Gastrocnemius medialis (tissue), 4 donors: ENCODE measurements at regions not wholly inside any gene's neighbourhood (a gene's known extent, or its start where the extent isn't known, plus 50 kb on each side); places are given as distances from the start of the nearest gene placed in this dataset.

Experiments used
- ATAC-seq, 2 donors: fragments of 150-250 bp; one replicate each; pipeline ENCODE4 v1.9.1; 2016
- DNase-seq, 2 donors: peaks; one replicate each; pipeline ENCODE4 v3.0.0-alpha.2; 2019
- H3K27ac ChIP-seq, 4 donors: fragments of 200-600 bp; sonication (generic); 1 replicate in 1 of 4; 2 replicates in 3 of 4; pipeline ENCODE4 v1.5.1; 2016 to 2018; ENCODE audit warnings: mild to moderate bottlenecking in 2 of 4, moderate library complexity in 1 of 4
- H3K27me3 ChIP-seq, 3 donors: fragments of 200-600 bp; sonication (generic) in 2 of 3; 1 replicate in 1 of 3; 2 replicates in 2 of 3; pipeline versions ENCODE4 v1.5.1 to v1.6.0; 2016 to 2019; ENCODE audit warnings: mild to moderate bottlenecking in 1 of 3, moderate library complexity in 1 of 3
- H3K36me3 ChIP-seq, 2 donors: fragments of 200-600 bp; sonication (generic) in 1 of 2; one replicate each; pipeline ENCODE4 v1.5.1; 2017 to 2018
- H3K4me1 ChIP-seq, 2 donors: fragments of 200-600 bp; sonication (generic) in 1 of 2; one replicate each; pipeline ENCODE4 v1.5.1; 2016 to 2017; ENCODE audit warnings: mild to moderate bottlenecking in 2 of 2
- H3K4me3 ChIP-seq, 4 donors: fragments of 200-600 bp; sonication (generic) in 3 of 4; 1 replicate in 1 of 4; 2 replicates in 3 of 4; pipeline ENCODE4 v1.5.1; 2016 to 2019; ENCODE audit warnings: mild to moderate bottlenecking in 2 of 4
- H3K9me3 ChIP-seq, 3 donors: fragments of 200-600 bp; sonication (generic) in 2 of 3; 1 replicate in 1 of 3; 2 replicates in 2 of 3; pipeline ENCODE4 v1.5.1; 2016 to 2019
- CTCF ChIP-seq, 5 experiments: fragments of 450-650 bp in 3 of 5; fragments of 200-600 bp in 2 of 5; sonication (generic) in 2 of 5; IDR thresholded peaks in 4 of 5; conservative IDR thresholded peaks in 1 of 5; 1 replicate in 4 of 5; 2 replicates in 1 of 5; pipeline ENCODE4 v1.5.1; 2016 to 2019; ENCODE audit warnings: antibody characterized with exemption in 5 of 5, mild to moderate bottlenecking in 3 of 5, moderate library complexity in 3 of 5
- POLR2A ChIP-seq, 2 donors: fragments of 450-650 bp; IDR thresholded peaks; one replicate each; pipeline ENCODE4 v1.6.1; 2017; ENCODE audit warnings: antibody characterized with exemption in 2 of 2, mild to moderate bottlenecking in 2 of 2, moderate library complexity in 2 of 2
- in situ Hi-C, 4 donors: fragments of 200-750 bp; cut with MboI; loops; one replicate each; pipeline versions ENCODE4 v1.15.0 to v1.8.0; 2017; ENCODE audit warnings: low sequenced_read_pairs in 4 of 4
- intact Hi-C: fragments of 100-400 bp; cut with DNase I; formaldehyde crosslinking; loops from one replicate; pipeline ENCODE4 v1.15.1; 2023; ENCODE audit warnings: low total_unique reads

GRCh38 chr3:193914602-193915001 is 221.3 kb upstream of the HES1 start:
- Histone ChIP-seq H3K4me3 (no peak overlapping the region), H3K27ac (no peak overlapping the region), H3K9me3 (no peaks in the 10 kb centered on the region), H3K36me3 (no peaks in the 10 kb centered on the region), H3K4me1 (no peaks in the 10 kb centered on the region), H3K27me3 (no peaks in the 10 kb centered on the region)
- DNase-seq (no peak), ATAC-seq (no peak)
- intact Hi-C loops, result no loop called here
- in situ Hi-C loops, result no loop called here
- TF ChIP-seq CTCF (IDR thresholded peaks at IDR 0.05 in 4 of 5, conservative IDR thresholded peaks at IDR 0.05 in 1 of 5), result no peak
- TF ChIP-seq POLR2A (IDR thresholded peaks at IDR 0.05), result no peak

GRCh38 chr3:193915099-193915498 is 220.8 kb upstream of the HES1 start:
- H3K9me3 ChIP-seq, result no peaks in the 10 kb centered on the region
- H3K36me3 ChIP-seq, result no peaks in the 10 kb centered on the region
- H3K27ac ChIP-seq, result no peak overlapping the region
- no peaks in the 10 kb centered on the region for H3K4me1 ChIP-seq
- no peaks in the 10 kb centered on the region for H3K27me3 ChIP-seq
- in situ Hi-C loops (no loop called here), intact Hi-C loops (no loop called here)
- DNase-seq (no peak), ATAC-seq (no peak)
- TF ChIP-seq CTCF (IDR thresholded peaks at IDR 0.05 in 4 of 5, conservative IDR thresholded peaks at IDR 0.05 in 1 of 5), result no peak
- no peak for TF ChIP-seq POLR2A (IDR thresholded peaks at IDR 0.05)
- H3K4me3 ChIP-seq, result no peak overlapping the region

- Histone ChIP-seq H3K27ac (no peak overlapping the region), H3K4me1 (no peaks in the 10 kb centered on the region), H3K4me3 (no peak overlapping the region), H3K36me3 (no peaks in the 10 kb centered on the region), H3K27me3 (no peaks in the 10 kb centered on the region), H3K9me3 (no peaks in the 10 kb centered on the region)
- ATAC-seq (no peak), DNase-seq (no peak)
- in situ Hi-C loops (no loop called here), intact Hi-C loops (no loop called here)
- TF ChIP-seq CTCF (IDR thresholded peaks at IDR 0.05 in 4 of 5, conservative IDR thresholded peaks at IDR 0.05 in 1 of 5) (no peak), POLR2A (IDR thresholded peaks at IDR 0.05) (no peak)
Measured at GRCh38 chr3:193915613-193916012, 220.3 kb upstream of the HES1 start.

GRCh38 chr3:193917158-193917557 is 218.8 kb upstream of the HES1 start:
- in situ Hi-C loops, result no loop called here
- TF ChIP-seq CTCF (IDR thresholded peaks at IDR 0.05 in 4 of 5, conservative IDR thresholded peaks at IDR 0.05 in 1 of 5), result no peak
- TF ChIP-seq POLR2A (IDR thresholded peaks at IDR 0.05), result no peak
- Histone ChIP-seq H3K4me1 (no peaks in the 10 kb centered on the region), H3K27ac (no peak overlapping the region), H3K9me3 (no peaks in the 10 kb centered on the region), H3K36me3 (no peaks in the 10 kb centered on the region), H3K27me3 (no peaks in the 10 kb centered on the region), H3K4me3 (no peak overlapping the region)
- no peak for ATAC-seq
- no peak for DNase-seq
- intact Hi-C loops, result no loop called here

GRCh38 chr3:193921465-193921864 is 214.5 kb upstream of the HES1 start:
- H3K36me3 ChIP-seq, result no peaks in the 10 kb centered on the region
- ATAC-seq (no peak), DNase-seq (no peak)
- no peak overlapping the region for H3K4me3 ChIP-seq
- H3K4me1 ChIP-seq, result no peaks in the 10 kb centered on the region
- in situ Hi-C loops, result no loop called here
- no peak overlapping the region for H3K27ac ChIP-seq
- H3K9me3 ChIP-seq, result no peaks in the 10 kb centered on the region
- TF ChIP-seq CTCF (IDR thresholded peaks at IDR 0.05 in 4 of 5, conservative IDR thresholded peaks at IDR 0.05 in 1 of 5), result no peak
- TF ChIP-seq POLR2A (IDR thresholded peaks at IDR 0.05), result no peak
- H3K27me3 ChIP-seq, result no peaks in the 10 kb centered on the region
- intact Hi-C loops, result no loop called here
